GM12874 (cell line): ENCODE measurements at regions not wholly inside any gene's neighbourhood (a gene's known extent, or its start where the extent isn't known, plus 50 kb on each side); places are given as distances from the start of the nearest gene placed in this dataset.
A peak's percentile ranks its signal among the peaks of the same experiment; 100 is the strongest.

Experiments used
- TF ChIP-seq, protein P1 (sequence below): IDR thresholded peaks from 2 replicates; pipeline ENCODE4 v1.5.1; 2011; ENCODE audit warnings: low read depth, mild to moderate bottlenecking, control low read depth, low read length, moderate library complexity; ENCODE audit not compliant: insufficient read depth

DNA sequence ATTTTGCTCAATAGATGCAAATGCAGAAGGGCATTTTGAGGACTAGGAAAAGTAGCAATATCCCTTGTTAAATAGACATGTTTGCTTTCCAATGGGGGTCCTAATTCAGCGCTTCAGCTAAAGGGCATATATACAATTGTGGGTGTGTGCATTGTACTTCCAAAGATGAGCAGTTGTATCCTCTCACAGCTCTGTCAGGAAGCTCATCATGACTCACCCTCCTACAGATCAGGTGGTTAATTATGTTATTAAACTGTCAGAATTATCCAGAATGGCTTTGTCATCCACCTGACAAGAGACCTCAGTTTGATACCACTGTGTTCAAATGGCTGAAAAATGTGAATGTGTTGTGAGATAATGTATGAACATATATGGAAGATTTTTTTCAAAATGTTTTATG is 252.2 kb upstream of the MTNR1B start:
- TF ChIP-seq, protein P1, sequence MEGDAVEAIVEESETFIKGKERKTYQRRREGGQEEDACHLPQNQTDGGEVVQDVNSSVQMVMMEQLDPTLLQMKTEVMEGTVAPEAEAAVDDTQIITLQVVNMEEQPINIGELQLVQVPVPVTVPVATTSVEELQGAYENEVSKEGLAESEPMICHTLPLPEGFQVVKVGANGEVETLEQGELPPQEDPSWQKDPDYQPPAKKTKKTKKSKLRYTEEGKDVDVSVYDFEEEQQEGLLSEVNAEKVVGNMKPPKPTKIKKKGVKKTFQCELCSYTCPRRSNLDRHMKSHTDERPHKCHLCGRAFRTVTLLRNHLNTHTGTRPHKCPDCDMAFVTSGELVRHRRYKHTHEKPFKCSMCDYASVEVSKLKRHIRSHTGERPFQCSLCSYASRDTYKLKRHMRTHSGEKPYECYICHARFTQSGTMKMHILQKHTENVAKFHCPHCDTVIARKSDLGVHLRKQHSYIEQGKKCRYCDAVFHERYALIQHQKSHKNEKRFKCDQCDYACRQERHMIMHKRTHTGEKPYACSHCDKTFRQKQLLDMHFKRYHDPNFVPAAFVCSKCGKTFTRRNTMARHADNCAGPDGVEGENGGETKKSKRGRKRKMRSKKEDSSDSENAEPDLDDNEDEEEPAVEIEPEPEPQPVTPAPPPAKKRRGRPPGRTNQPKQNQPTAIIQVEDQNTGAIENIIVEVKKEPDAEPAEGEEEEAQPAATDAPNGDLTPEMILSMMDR = no peak

DNA sequence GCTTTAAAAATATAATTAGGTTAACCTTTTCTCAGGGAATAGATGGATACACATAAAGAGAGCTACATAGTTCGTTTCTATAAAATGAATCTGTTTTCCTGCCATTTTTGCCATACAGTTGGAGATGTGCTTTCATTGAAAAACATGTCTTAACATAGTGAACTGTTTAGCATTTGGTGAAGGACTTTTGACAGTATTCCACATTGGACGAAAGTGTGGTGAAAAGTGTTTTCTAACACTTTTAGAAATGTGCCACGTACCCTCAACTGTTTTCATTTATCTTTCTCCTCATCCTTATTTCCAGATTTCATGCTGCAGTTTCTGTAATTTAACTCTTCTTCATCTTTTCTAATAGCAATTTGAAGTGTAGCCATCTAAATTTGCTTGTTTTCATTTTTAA is 249.1 kb upstream of the MTNR1B start:
- TF ChIP-seq, protein P1 = no peak

- TF ChIP-seq, protein P1 = no peak
Observed at GRCh38 chr11:92725352-92725751, 244.1 kb upstream of the MTNR1B start.

DNA sequence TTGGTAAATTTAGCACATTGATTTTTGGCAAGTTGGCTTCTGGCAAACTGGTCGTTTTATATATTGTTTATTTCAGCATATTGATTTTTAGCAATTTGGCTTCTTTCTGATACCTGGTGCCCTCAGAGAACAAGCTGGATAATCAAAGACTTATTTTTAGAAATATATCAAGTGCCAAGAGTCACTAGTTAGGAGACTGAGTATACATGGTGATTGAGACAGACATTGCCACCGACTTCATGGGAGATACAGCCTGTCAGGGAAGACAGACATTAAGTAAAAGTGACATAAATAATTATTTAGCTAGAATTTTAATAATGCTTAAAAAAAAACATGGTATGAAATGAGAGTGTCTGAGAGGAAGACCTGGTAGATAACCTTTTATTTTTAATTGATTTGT is 242.3 kb upstream of the MTNR1B start:
- TF ChIP-seq, protein P1 = no peak

DNA sequence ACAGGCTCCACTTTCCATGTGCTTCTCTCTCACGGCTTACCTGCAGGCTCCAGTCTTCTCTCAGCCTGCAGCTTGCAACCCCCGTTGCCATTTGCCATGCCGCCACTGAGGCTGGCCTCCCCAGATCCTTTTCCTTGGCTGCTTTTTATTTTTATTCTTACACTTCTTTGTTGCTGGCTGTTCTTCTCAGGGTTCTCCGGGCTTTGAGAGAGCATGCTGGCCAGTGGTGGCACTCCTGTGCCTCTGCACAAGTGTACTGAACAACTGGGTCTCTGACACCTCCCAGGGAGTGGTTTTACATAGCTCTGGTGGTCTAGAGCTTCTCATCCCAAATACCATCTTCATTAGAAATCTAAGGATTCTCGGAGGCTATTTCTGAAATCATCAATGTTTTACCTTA is 241.7 kb upstream of the MTNR1B start:
- TF ChIP-seq, protein P1 = no peak

GRCh38 chr11:92728628-92729027 is 240.8 kb upstream of the MTNR1B start:
- TF ChIP-seq, protein P1 = no peak

DNA sequence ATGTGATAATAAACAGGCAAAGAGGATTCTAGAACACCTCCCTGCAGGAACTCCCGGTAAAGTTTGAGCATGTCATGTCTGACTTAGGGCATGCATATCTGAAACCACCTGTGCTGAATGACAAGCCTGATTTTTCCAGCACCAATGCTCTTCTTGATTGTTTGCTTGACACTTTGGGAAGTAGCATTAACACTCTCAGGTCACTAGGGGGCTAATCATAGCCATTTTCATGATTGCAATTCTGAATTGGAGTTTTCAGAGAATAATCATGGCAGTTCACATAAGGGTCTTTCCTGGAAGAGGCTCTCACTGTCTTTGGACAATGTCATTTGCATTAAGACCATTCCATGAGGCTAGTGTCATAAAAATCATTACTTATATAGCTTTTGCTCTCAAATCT is 234.4 kb upstream of the MTNR1B start:
- TF ChIP-seq, protein P1 = peak; percentile 26; the same call in 1 of the 2 replicates

- TF ChIP-seq, protein P1 = no peak
Observed at GRCh38 chr11:92738276-92738675, 231.2 kb upstream of the MTNR1B start.
